Naive thymus-derived CD8-positive, alpha-beta T cell (primary cell): ENCODE measurements at regions not wholly inside any gene's neighbourhood (a gene's known extent, or its start where the extent isn't known, plus 50 kb on each side); places are given as distances from the start of the nearest gene placed in this dataset.
A peak's percentile ranks its signal among the peaks of the same experiment; 100 is the strongest.

ENCODE experiments used
- ATAC-seq, 2 donors: fragments of 150-1000 bp; cut with Tn5 transposase in 1 of 2; sonication (Bioruptor Pico), chemical (Tn5 transposase) in 1 of 2; 1 replicate in 1 of 2; 2 replicates in 1 of 2; pipeline ENCODE4 v1.10.0; 2021; ENCODE audit warnings: mild to moderate bottlenecking in 2 of 2, moderate library complexity in 2 of 2
- POLR2A ChIA-PET: fragments of 350-600 bp; sonication (Branson Sonifier 250); formaldehyde crosslinking; loops from one replicate; lab custom pipeline; 2021; ENCODE audit warnings: antibody characterized with exemption; lab: Charles Lee
- DNase-seq, 10 donors: peaks; one replicate each; pipeline versions ENCODE4 v3.0.0 to v3.0.0-alpha.2; 2020 to 2022
- H3K27ac Mint-ChIP-seq, 10 donors: one replicate each; pipeline ENCODE4 v1.8.0; 2020 to 2022; ENCODE audit warnings: mild to moderate bottlenecking in 10 of 10, mixed read lengths in 10 of 10, moderate library complexity in 4 of 10, inconsistent platforms in 1 of 10
- H3K27me3 Mint-ChIP-seq, 5 donors: one replicate each; pipeline ENCODE4 v1.8.0; 2021 to 2022; ENCODE audit warnings: mixed read lengths in 5 of 5
- H3K36me3 Mint-ChIP-seq, 3 donors: one replicate each; pipeline ENCODE4 v1.8.0; 2020 to 2022; ENCODE audit warnings: mixed read lengths in 3 of 3, mild to moderate bottlenecking in 2 of 3, inconsistent platforms in 1 of 3
- H3K4me1 Mint-ChIP-seq, 4 donors: one replicate each; pipeline ENCODE4 v1.8.0; 2021 to 2022; ENCODE audit warnings: mixed read lengths in 4 of 4
- H3K4me3 Mint-ChIP-seq, 10 donors: one replicate each; pipeline ENCODE4 v1.8.0; 2020 to 2022; ENCODE audit warnings: mild to moderate bottlenecking in 10 of 10, mixed read lengths in 10 of 10, moderate library complexity in 6 of 10, inconsistent platforms in 1 of 10
- H3K9me3 Mint-ChIP-seq, 9 donors: one replicate each; pipeline ENCODE4 v1.8.0; 2020 to 2022; ENCODE audit warnings: mixed read lengths in 9 of 9, mild to moderate bottlenecking in 3 of 9, inconsistent platforms in 1 of 9, moderate library complexity in 1 of 9

DNA sequence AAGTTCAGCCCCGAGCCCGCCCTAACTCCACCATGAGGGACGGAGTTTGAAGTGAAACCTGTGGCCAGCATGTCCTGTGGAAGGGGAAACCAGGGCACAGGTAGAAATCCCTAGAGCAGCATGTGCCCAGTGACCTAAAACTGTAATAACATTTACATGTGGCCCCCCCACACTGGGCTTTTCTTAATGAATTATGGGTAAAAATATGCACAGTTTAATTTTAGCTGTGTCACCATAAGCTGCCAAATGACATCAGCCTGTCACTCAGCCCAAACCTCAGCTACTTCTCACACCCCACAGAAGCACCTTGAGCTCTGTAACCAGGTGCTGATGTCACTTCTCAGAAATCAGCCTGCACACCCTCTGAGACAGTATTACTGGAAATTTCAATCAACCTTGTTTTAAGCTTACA, 50.0 kb upstream of the SLC19A1 start:
- DNase-seq (peak in 9 of 10 donors; percentile 45 to 92 (median 64)), ATAC-seq (peak; percentile 65 to 81)
- Mint-ChIP-seq H3K27me3 (peaks cover 0 to 22% (median 12%) of the 10 kb centered on the region in 5 donors), H3K9me3 (peaks cover 0 to 9% (median 2%) of the 10 kb centered on the region in 9 donors), H3K36me3 (peaks cover 0 to 3% (median 1%) of the 10 kb centered on the region in 3 donors), H3K4me3 (peak overlapping the region in 2 of 10 donors; percentile 12 to 27), H3K4me1 (peaks cover 8 to 19% (median 14%) of the 10 kb centered on the region in 4 donors), H3K27ac (peak overlapping the region in 2 of 10 donors; percentile 33 to 76)
- POLR2A ChIA-PET = interaction anchor here (0.8 kb wide), 1 partner anchor 36 kb away, joined by 4 read pairs; no protein-coding TSS in a partner anchor

DNA sequence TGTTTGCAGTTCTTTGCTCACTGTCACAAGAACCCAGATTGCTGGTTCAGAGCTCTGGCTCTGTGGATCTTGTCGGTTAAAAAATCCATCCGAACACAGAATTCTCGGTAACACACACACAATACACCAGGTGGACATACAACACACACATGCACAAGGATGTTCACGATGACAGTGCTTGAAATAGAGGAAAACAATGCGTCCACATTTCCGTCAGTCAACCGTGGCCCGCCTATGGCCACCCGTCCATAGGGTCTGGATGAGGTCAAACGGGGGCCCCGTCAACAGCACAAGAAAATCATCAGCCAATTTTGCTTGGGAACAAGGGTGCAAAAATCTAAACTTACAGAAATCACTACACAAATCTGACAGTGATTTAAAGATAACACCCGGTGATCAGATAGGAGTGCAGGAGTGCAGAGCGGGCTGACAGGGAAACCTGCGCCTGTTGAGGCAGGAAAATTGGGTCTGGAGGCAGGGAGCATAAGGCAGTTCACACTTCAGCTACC, 50.4 kb upstream of the SLC19A1 start:
- peak overlapping the region in 1 of 10 donors; percentile 30 for H3K4me3 Mint-ChIP-seq
- H3K27ac Mint-ChIP-seq = peak overlapping the region in 2 of 10 donors; percentile 76 to 81
- H3K9me3 Mint-ChIP-seq = peaks cover 0 to 5% (median 0%) of the 10 kb centered on the region in 9 donors
- no peaks in the 10 kb centered on the region for H3K36me3 Mint-ChIP-seq
- POLR2A ChIA-PET = interaction anchor here (0.8 kb wide), 1 partner anchor 36 kb away, joined by 4 read pairs; no protein-coding TSS in a partner anchor
- ATAC-seq (no peak), DNase-seq (no peak)
- H3K27me3 Mint-ChIP-seq = peaks cover 0 to 20% (median 8%) of the 10 kb centered on the region in 5 donors
- peaks cover 8 to 19% (median 14%) of the 10 kb centered on the region in 4 donors for H3K4me1 Mint-ChIP-seq

DNA sequence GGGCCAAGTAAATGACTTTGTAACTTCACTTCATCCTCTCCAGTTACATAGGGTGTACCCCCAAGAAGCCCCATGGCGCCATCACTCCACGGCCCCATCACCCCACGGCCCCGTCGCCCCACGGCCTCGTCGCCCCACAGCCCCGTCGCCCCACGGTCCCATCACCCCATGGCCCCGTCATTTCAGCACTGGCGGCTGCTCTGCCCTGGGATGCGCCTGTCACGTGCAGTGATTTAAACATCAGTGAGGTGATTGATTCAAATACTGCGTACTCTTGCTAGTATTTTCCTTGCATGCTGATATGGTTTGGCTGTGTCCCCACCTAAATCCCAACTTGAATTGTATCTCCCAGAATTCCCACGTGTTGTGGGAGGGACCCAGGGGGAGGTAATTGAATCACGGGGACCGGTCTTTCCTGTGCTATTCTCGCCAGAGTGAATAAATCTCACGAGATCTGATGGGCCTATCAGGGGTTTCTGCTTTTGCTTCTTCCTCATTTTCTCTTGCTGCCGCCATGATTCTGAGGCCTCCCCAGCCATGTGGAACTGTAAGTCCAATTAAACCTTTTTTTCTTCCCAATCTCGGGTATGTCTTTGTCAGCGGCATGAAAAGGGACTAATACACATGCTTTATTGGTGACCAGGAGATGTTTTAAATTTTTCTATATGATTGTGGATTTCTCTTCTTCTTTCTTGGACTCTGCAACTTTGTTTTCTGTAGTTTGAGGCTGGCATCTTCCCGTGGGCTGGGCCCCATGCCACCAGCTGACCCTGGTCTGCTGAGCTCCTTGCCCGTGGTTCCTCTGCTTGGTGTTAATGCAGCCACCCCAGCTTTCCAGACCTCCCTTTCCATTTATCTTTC, 50.1 kb upstream of the PCBP3 start:
- no peaks in the 10 kb centered on the region for H3K36me3 Mint-ChIP-seq
- no peak overlapping the region for H3K4me3 Mint-ChIP-seq
- H3K9me3 Mint-ChIP-seq = peaks cover 0 to 5% (median 0%) of the 10 kb centered on the region in 9 donors
- peak overlapping the region in 6 of 10 donors; percentile 6 to 84 (median 56) for H3K27ac Mint-ChIP-seq
- peaks cover 8 to 19% (median 14%) of the 10 kb centered on the region in 4 donors for H3K4me1 Mint-ChIP-seq
- ATAC-seq (no peak), DNase-seq (no peak)
- peaks cover 0 to 13% (median 4%) of the 10 kb centered on the region in 5 donors for H3K27me3 Mint-ChIP-seq
- POLR2A ChIA-PET = no interaction called here
